CD4-positive, CD25-positive, alpha-beta regulatory T cell (primary cell): ENCODE measurements at regions not wholly inside any gene's neighbourhood (a gene's known extent, or its start where the extent isn't known, plus 50 kb on each side); places are given as distances from the start of the nearest gene placed in this dataset.

Experiments
- ATAC-seq, 2 donors: fragments of 150-1000 bp; cut with Tn5 transposase; one replicate each; pipeline ENCODE4 v1.10.0; 2021; ENCODE audit warnings: low read depth in 2 of 2, moderate number of reproducible peaks in 2 of 2, moderate library complexity in 1 of 2
- DNase-seq, 3 donors: peaks; one replicate each; pipeline versions ENCODE4 v3.0.0 to v3.0.0-alpha.2; 2012 to 2022; ENCODE audit warnings: mixed read lengths in 1 of 3
- H3K27ac ChIP-seq: one replicate; pipeline ENCODE4 v1.7.0; 2013; ENCODE audit warnings: mild to moderate bottlenecking, low read length; ENCODE audit not compliant: insufficient read depth, poor library complexity, severe bottlenecking
- H3K27me3 ChIP-seq: one replicate; pipeline ENCODE4 v1.7.0; 2013; ENCODE audit warnings: low read length; ENCODE audit not compliant: control insufficient read depth, insufficient read depth
- H3K36me3 ChIP-seq: one replicate; pipeline ENCODE4 v1.7.0; 2013; ENCODE audit warnings: mild to moderate bottlenecking, low read length, moderate library complexity; ENCODE audit not compliant: control insufficient read depth, insufficient read depth
- H3K4me1 ChIP-seq: 2 replicates; pipeline ENCODE4 v1.7.0; 2013; ENCODE audit warnings: mild to moderate bottlenecking, low read length; ENCODE audit not compliant: insufficient read depth, control insufficient read depth, poor library complexity, severe bottlenecking
- H3K4me3 ChIP-seq: one replicate; pipeline ENCODE4 v1.7.0; 2013; ENCODE audit warnings: low read depth, mild to moderate bottlenecking, low read length, moderate library complexity
- H3K9me3 ChIP-seq, 2 experiments: 1 replicate in 1 of 2; 2 replicates in 1 of 2; pipeline ENCODE4 v1.7.0; 2013; ENCODE audit warnings: low read length in 2 of 2, mild to moderate bottlenecking in 1 of 2, moderate library complexity in 1 of 2; ENCODE audit not compliant: control insufficient read depth in 2 of 2
- H3K27ac Mint-ChIP-seq, 3 donors: one replicate each; pipeline ENCODE4 v1.8.0; 2020 to 2022; ENCODE audit warnings: mild to moderate bottlenecking in 3 of 3, mixed read lengths in 3 of 3, moderate library complexity in 2 of 3
- H3K27me3 Mint-ChIP-seq: one replicate; pipeline ENCODE4 v1.8.0; 2022; ENCODE audit warnings: mild to moderate bottlenecking, mixed read lengths
- H3K36me3 Mint-ChIP-seq: one replicate; pipeline ENCODE4 v1.8.0; 2020; ENCODE audit warnings: mixed read lengths
- H3K4me1 Mint-ChIP-seq, 4 donors: one replicate each; pipeline ENCODE4 v1.8.0; 2020 to 2022; ENCODE audit warnings: mixed read lengths in 4 of 4, mild to moderate bottlenecking in 1 of 4
- H3K4me3 Mint-ChIP-seq, 4 donors: one replicate each; pipeline ENCODE4 v1.8.0; 2020 to 2022; ENCODE audit warnings: mild to moderate bottlenecking in 4 of 4, mixed read lengths in 4 of 4, moderate library complexity in 3 of 4
- H3K9me3 Mint-ChIP-seq, 7 donors: one replicate each; pipeline ENCODE4 v1.8.0; 2020 to 2022; ENCODE audit warnings: mixed read lengths in 7 of 7, mild to moderate bottlenecking in 3 of 7, moderate library complexity in 2 of 7

- Histone ChIP-seq H3K36me3 (no peaks in the 10 kb centered on the region), H3K4me3 (no peak overlapping the region), H3K27me3 (no peaks in the 10 kb centered on the region), H3K27ac (no peak overlapping the region), H3K4me1 (no peaks in the 10 kb centered on the region), H3K9me3 (peaks cover 0 to 4% of the 10 kb centered on the region in 2 experiments)
- H3K27ac Mint-ChIP-seq, result no peak overlapping the region
- no peaks in the 10 kb centered on the region for H3K4me1 Mint-ChIP-seq
- H3K4me3 Mint-ChIP-seq, result no peak overlapping the region
- no peaks in the 10 kb centered on the region for H3K36me3 Mint-ChIP-seq
- DNase-seq (no peak), ATAC-seq (no peak)
- no peaks in the 10 kb centered on the region for H3K27me3 Mint-ChIP-seq
- peaks cover 0 to 35% (median 6%) of the 10 kb centered on the region in 7 donors for H3K9me3 Mint-ChIP-seq
Observed at GRCh38 chr21:19878133-19878532, 1120.1 kb upstream of the NCAM2 start.

DNA sequence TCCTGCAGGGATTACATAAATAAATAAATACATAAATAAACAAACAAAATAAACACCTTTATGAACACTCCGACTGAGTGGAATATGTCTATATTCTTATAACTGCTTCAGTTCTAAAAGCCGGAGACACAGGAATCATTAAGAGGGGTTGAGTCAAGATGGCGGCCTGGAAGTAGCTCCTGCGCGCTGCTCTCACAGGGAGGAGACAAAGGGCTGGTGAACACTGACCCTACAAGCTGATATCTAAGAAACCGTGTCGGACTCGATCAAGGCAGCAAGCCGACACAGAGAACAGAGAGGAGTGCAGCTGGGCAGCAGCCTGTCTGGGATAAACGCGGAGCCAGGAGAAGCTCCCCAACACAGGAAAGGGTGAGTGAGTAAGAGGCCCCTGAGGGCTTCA, 1098.6 kb upstream of the NCAM2 start:
- Mint-ChIP-seq H3K27ac (no peak overlapping the region), H3K4me3 (no peak overlapping the region), H3K4me1 (no peaks in the 10 kb centered on the region), H3K27me3 (no peaks in the 10 kb centered on the region), H3K36me3 (no peaks in the 10 kb centered on the region), H3K9me3 (peaks cover 0 to 26% (median 8%) of the 10 kb centered on the region in 7 donors)
- no peak overlapping the region for H3K4me3 ChIP-seq
- H3K27ac ChIP-seq, result no peak overlapping the region
- ATAC-seq, result no peak
- no peaks in the 10 kb centered on the region for H3K4me1 ChIP-seq
- H3K27me3 ChIP-seq, result no peaks in the 10 kb centered on the region
- no peak for DNase-seq
- H3K36me3 ChIP-seq, result no peaks in the 10 kb centered on the region
- peaks cover 5 to 15% of the 10 kb centered on the region in 2 experiments for H3K9me3 ChIP-seq

- H3K36me3 ChIP-seq, result no peaks in the 10 kb centered on the region
- no peaks in the 10 kb centered on the region for H3K27me3 ChIP-seq
- peaks cover 0 to 28% (median 8%) of the 10 kb centered on the region in 7 donors for H3K9me3 Mint-ChIP-seq
- DNase-seq (no peak), ATAC-seq (no peak)
- H3K4me3 Mint-ChIP-seq, result no peak overlapping the region
- H3K27ac ChIP-seq, result no peak overlapping the region
- no peaks in the 10 kb centered on the region for H3K36me3 Mint-ChIP-seq
- H3K4me1 Mint-ChIP-seq, result no peaks in the 10 kb centered on the region
- H3K4me1 ChIP-seq, result no peaks in the 10 kb centered on the region
- H3K4me3 ChIP-seq, result no peak overlapping the region
- no peaks in the 10 kb centered on the region for H3K27me3 Mint-ChIP-seq
- H3K9me3 ChIP-seq, result peaks cover 5 to 10% of the 10 kb centered on the region in 2 experiments
- H3K27ac Mint-ChIP-seq, result no peak overlapping the region
Observed at GRCh38 chr21:19900149-19900548, 1098.1 kb upstream of the NCAM2 start.

DNA sequence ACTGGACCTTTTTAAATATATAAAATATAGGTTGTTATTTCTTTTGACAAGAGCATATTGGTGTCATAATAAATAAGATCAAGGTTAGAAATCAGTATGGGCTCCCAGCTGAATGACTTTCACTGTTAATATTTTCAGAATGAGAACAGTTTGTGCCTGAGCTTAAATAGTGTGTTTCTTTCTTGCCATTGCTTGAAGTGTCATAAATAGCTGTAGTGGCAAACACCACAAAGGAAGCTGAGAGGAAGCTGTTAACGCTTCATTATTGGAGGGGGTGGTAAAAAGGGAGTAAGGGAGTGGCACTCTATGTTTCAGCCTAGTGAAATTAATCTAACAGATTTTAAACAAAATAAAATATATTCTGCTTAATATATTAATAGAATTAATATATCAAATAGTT, 1089.8 kb upstream of the NCAM2 start:
- Mint-ChIP-seq H3K36me3 (no peaks in the 10 kb centered on the region), H3K9me3 (peaks cover 0 to 14% (median 4%) of the 10 kb centered on the region in 7 donors), H3K27me3 (no peaks in the 10 kb centered on the region), H3K27ac (no peak overlapping the region), H3K4me3 (no peak overlapping the region), H3K4me1 (no peaks in the 10 kb centered on the region)
- H3K4me3 ChIP-seq, result no peak overlapping the region
- no peak overlapping the region for H3K27ac ChIP-seq
- no peaks in the 10 kb centered on the region for H3K36me3 ChIP-seq
- no peak for ATAC-seq
- H3K9me3 ChIP-seq, result peaks cover 5 to 10% of the 10 kb centered on the region in 2 experiments
- no peaks in the 10 kb centered on the region for H3K27me3 ChIP-seq
- DNase-seq, result no peak
- no peaks in the 10 kb centered on the region for H3K4me1 ChIP-seq

DNA sequence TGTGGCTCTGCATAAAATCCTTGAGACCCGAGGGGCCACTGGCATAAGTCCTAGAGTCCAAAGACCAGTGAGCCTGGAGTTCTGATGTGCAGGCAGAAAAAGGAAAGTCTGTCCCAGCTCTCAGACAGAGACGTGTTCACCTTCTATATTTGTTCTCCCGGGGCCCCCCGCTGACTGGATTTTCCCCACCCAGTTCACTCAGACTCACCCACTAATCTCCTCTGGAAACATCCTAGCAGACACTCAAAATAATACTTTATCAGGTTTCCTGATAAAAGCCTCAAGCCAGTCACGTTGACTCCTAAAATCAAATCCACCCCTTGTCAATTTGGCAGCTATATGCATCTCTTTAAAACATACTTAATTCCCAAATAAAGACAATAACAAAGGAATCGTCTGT, 1084.2 kb upstream of the NCAM2 start:
- Mint-ChIP-seq H3K4me1 (no peaks in the 10 kb centered on the region), H3K27me3 (no peaks in the 10 kb centered on the region), H3K9me3 (peaks cover 0 to 17% (median 3%) of the 10 kb centered on the region in 7 donors), H3K36me3 (no peaks in the 10 kb centered on the region), H3K27ac (no peak overlapping the region), H3K4me3 (no peak overlapping the region)
- H3K4me3 ChIP-seq, result no peak overlapping the region
- ATAC-seq (no peak), DNase-seq (no peak)
- no peaks in the 10 kb centered on the region for H3K36me3 ChIP-seq
- H3K4me1 ChIP-seq, result no peaks in the 10 kb centered on the region
- no peaks in the 10 kb centered on the region for H3K27me3 ChIP-seq
- H3K27ac ChIP-seq, result no peak overlapping the region
- H3K9me3 ChIP-seq, result peaks cover 15 to 16% of the 10 kb centered on the region in 2 experiments

- H3K9me3 ChIP-seq, result peaks cover 3 to 9% of the 10 kb centered on the region in 2 experiments
- H3K36me3 Mint-ChIP-seq, result no peaks in the 10 kb centered on the region
Observed at GRCh38 chr21:19921211-19921610, 1077.0 kb upstream of the NCAM2 start.

DNA sequence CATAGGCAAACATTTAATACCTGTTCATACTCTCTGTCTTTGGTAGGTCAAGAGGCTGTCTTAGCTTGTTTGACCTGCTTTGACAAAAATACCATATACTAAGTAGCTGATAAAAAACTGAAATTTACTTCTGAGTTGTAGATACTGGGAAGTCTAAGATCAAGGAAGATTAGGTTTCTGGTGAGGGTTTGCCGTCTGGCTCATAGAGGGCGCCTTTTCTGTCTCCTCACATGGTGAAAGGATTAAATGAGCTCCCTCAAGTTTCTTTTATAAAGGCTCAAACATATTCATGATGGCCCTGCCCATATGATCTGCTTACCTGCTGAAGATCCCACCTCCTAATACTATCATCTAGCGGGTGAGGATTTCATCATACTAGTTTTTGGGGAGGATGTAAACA, 1076.1 kb upstream of the NCAM2 start:
- H3K36me3 ChIP-seq, result no peaks in the 10 kb centered on the region
- H3K4me3 Mint-ChIP-seq, result no peak overlapping the region
- H3K4me1 ChIP-seq, result no peaks in the 10 kb centered on the region
- H3K36me3 Mint-ChIP-seq, result no peaks in the 10 kb centered on the region
- H3K27me3 Mint-ChIP-seq, result no peaks in the 10 kb centered on the region
- no peak overlapping the region for H3K27ac ChIP-seq
- H3K27ac Mint-ChIP-seq, result no peak overlapping the region
- no peaks in the 10 kb centered on the region for H3K27me3 ChIP-seq
- peaks cover 3 to 9% of the 10 kb centered on the region in 2 experiments for H3K9me3 ChIP-seq
- ATAC-seq (no peak), DNase-seq (no peak)
- no peaks in the 10 kb centered on the region for H3K4me1 Mint-ChIP-seq
- peaks cover 0 to 13% (median 3%) of the 10 kb centered on the region in 7 donors for H3K9me3 Mint-ChIP-seq
- H3K4me3 ChIP-seq, result no peak overlapping the region

More at GRCh38 chr21:19921211-19921610, 1077.0 kb upstream of the NCAM2 start:
- ATAC-seq, result no peak
- no peak for DNase-seq
- Mint-ChIP-seq H3K9me3 (peaks cover 0 to 17% (median 3%) of the 10 kb centered on the region in 7 donors), H3K27me3 (no peaks in the 10 kb centered on the region), H3K4me3 (no peak overlapping the region), H3K27ac (no peak overlapping the region), H3K4me1 (no peaks in the 10 kb centered on the region)
- Histone ChIP-seq H3K4me3 (no peak overlapping the region), H3K27me3 (no peaks in the 10 kb centered on the region), H3K4me1 (no peaks in the 10 kb centered on the region), H3K36me3 (no peaks in the 10 kb centered on the region), H3K27ac (no peak overlapping the region)

- Histone ChIP-seq H3K4me1 (no peaks in the 10 kb centered on the region), H3K9me3 (peaks cover 4 to 11% of the 10 kb centered on the region in 2 experiments), H3K36me3 (no peaks in the 10 kb centered on the region), H3K27ac (no peak overlapping the region), H3K4me3 (no peak overlapping the region), H3K27me3 (no peaks in the 10 kb centered on the region)
- ATAC-seq (no peak), DNase-seq (no peak)
- Mint-ChIP-seq H3K4me1 (no peaks in the 10 kb centered on the region), H3K27ac (no peak overlapping the region), H3K36me3 (no peaks in the 10 kb centered on the region), H3K9me3 (peaks cover 4 to 41% (median 11%) of the 10 kb centered on the region in 7 donors), H3K27me3 (no peaks in the 10 kb centered on the region), H3K4me3 (no peak overlapping the region)
Observed at GRCh38 chr21:19935467-19935866, 1062.7 kb upstream of the NCAM2 start.
